RCC 7860 (cell line): ENCODE measurements at regions not wholly inside any gene's neighbourhood (a gene's known extent, or its start where the extent isn't known, plus 50 kb on each side); places are given as distances from the start of the nearest gene placed in this dataset.
"Not testable (repeated sequence)": the region's sequence is repeated elsewhere in the genome, so short reads cannot be mapped to it uniquely, and the experiment has no call there.

Experiments
- DNase-seq: peaks from one replicate; pipeline ENCODE4 v3.0.0-alpha.2; 2015; ENCODE audit warnings: low spot score
- FAIRE-seq: peaks from 2 replicates; lab custom pipeline; 2012; peaks lifted over from hg19 to GRCh38; lab: Jason Lieb, UNC

- FAIRE-seq (no peak), DNase-seq (no peak)
Measured at GRCh38 chr12:28973491-28973890, 175.6 kb upstream of the FAR2 start.

- no peak for FAIRE-seq
- DNase-seq: no peak
Measured at GRCh38 chr12:28974166-28974565, 174.9 kb upstream of the FAR2 start.

GRCh38 chr12:28974883-28975282, 174.2 kb upstream of the FAR2 start:
- DNase-seq: no peak
- no peak for FAIRE-seq

GRCh38 chr12:28975564-28976340, 173.3 kb upstream of the FAR2 start:
- DNase-seq: no peak
- FAIRE-seq: no peak

- DNase-seq (no peak), FAIRE-seq (no peak)
Measured at GRCh38 chr12:28980436-28980835, 168.6 kb upstream of the FAR2 start.

GRCh38 chr12:28987538-28988324, 161.3 kb upstream of the FAR2 start:
- FAIRE-seq (no peak), DNase-seq (no peak)

GRCh38 chr12:28988325-28988704, 160.8 kb upstream of the FAR2 start:
- DNase-seq (no peak), FAIRE-seq (no peak)

- FAIRE-seq (no peak), DNase-seq (no peak)
Measured at GRCh38 chr12:28991626-28992025, 157.5 kb upstream of the FAR2 start.

GRCh38 chr12:28993720-28994119, 155.4 kb upstream of the FAR2 start:
- FAIRE-seq (no peak), DNase-seq (no peak)

- no peak for DNase-seq
- no peak for FAIRE-seq
Measured at GRCh38 chr12:28994179-28994715, 154.8 kb upstream of the FAR2 start.

GRCh38 chr12:28996688-28997087, 152.4 kb upstream of the FAR2 start:
- DNase-seq (no peak), FAIRE-seq (no peak)

- FAIRE-seq (no peak), DNase-seq (no peak)
Measured at GRCh38 chr12:28998662-28999120, 150.4 kb upstream of the FAR2 start.

GRCh38 chr12:29004066-29004935, 144.8 kb upstream of the FAR2 start:
- no peak for DNase-seq
- no peak for FAIRE-seq

- DNase-seq (no peak), FAIRE-seq (no peak)
Measured at GRCh38 chr12:29004936-29005304, 144.2 kb upstream of the FAR2 start.

GRCh38 chr12:29008786-29009185, 140.3 kb upstream of the FAR2 start:
- FAIRE-seq (no peak), DNase-seq (no peak)

- DNase-seq (no peak), FAIRE-seq (no peak)
Measured at GRCh38 chr12:29012673-29013072, 136.4 kb upstream of the FAR2 start.

GRCh38 chr12:29017532-29017931, 131.5 kb upstream of the FAR2 start:
- not testable (repeated sequence) for DNase-seq, FAIRE-seq

- DNase-seq: no peak
- no peak for FAIRE-seq
Measured at GRCh38 chr12:29023436-29024076, 125.5 kb upstream of the FAR2 start.

- FAIRE-seq: no peak
Measured at GRCh38 chr12:29024117-29024516, 125.0 kb upstream of the FAR2 start.

GRCh38 chr12:29025937-29026336, 123.1 kb upstream of the FAR2 start:
- FAIRE-seq (no peak), DNase-seq (no peak)

More at GRCh38 chr12:29024117-29024516, 125.0 kb upstream of the FAR2 start:
- no peak for DNase-seq
